GM19239 (cell line): ENCODE measurements at regions not wholly inside any gene's neighbourhood (a gene's known extent, or its start where the extent isn't known, plus 50 kb on each side); places are given as distances from the start of the nearest gene placed in this dataset.

Source experiments
- DNase-seq: peaks from one replicate; pipeline ENCODE4 v3.0.0; 2011; ENCODE audit warnings: low spot score; ENCODE audit not compliant: insufficient read length
- FAIRE-seq: peaks from 2 replicates; lab custom pipeline; 2011; peaks lifted over from hg19 to GRCh38; lab: Jason Lieb, UNC

GRCh38 chr15:63454503-63455211 lies 49.7 kb upstream of the USP3 start:
- no peak for DNase-seq
- no peak for FAIRE-seq
